Right lobe of liver (tissue), 4 donors: ENCODE measurements at regions not wholly inside any gene's neighbourhood (a gene's known extent, or its start where the extent isn't known, plus 50 kb on each side); places are given as distances from the start of the nearest gene placed in this dataset.

ENCODE experiments used
- POLR2A ChIP-seq: fragments of 450-650 bp; IDR thresholded peaks from one replicate; pipeline ENCODE4 v1.6.1; 2017; ENCODE audit warnings: antibody characterized with exemption, mild to moderate bottlenecking
- TF ChIP-seq, protein P1 (sequence below), 4 donors: fragments of 200-600 bp in 3 of 4; fragments of 450-650 bp in 1 of 4; IDR thresholded peaks; one replicate each; pipeline versions ENCODE4 v1.5.1 to v1.8.0; 2016 to 2022; ENCODE audit warnings: antibody characterized with exemption in 4 of 4, mild to moderate bottlenecking in 2 of 4
- donor health status: DM: no; HTN: no; CAD: no.
- donor health status: DM: no; HTN: no; CAD: no.
- donor health status: DM: no; HTN: yes; CAD: no.

- TF ChIP-seq POLR2A = no peak
- TF ChIP-seq, protein P1, sequence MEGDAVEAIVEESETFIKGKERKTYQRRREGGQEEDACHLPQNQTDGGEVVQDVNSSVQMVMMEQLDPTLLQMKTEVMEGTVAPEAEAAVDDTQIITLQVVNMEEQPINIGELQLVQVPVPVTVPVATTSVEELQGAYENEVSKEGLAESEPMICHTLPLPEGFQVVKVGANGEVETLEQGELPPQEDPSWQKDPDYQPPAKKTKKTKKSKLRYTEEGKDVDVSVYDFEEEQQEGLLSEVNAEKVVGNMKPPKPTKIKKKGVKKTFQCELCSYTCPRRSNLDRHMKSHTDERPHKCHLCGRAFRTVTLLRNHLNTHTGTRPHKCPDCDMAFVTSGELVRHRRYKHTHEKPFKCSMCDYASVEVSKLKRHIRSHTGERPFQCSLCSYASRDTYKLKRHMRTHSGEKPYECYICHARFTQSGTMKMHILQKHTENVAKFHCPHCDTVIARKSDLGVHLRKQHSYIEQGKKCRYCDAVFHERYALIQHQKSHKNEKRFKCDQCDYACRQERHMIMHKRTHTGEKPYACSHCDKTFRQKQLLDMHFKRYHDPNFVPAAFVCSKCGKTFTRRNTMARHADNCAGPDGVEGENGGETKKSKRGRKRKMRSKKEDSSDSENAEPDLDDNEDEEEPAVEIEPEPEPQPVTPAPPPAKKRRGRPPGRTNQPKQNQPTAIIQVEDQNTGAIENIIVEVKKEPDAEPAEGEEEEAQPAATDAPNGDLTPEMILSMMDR (IDR thresholded peaks at IDR 0.05) = no peak
Measured at GRCh38 chr13:86377451-86377850, 578.2 kb upstream of the SLITRK6 start.
